ENCODE measurements at regions not wholly inside any gene's neighbourhood (a gene's known extent, or its start where the extent isn't known, plus 50 kb on each side); places are given as distances from the start of the nearest gene placed in this dataset.

DNA sequence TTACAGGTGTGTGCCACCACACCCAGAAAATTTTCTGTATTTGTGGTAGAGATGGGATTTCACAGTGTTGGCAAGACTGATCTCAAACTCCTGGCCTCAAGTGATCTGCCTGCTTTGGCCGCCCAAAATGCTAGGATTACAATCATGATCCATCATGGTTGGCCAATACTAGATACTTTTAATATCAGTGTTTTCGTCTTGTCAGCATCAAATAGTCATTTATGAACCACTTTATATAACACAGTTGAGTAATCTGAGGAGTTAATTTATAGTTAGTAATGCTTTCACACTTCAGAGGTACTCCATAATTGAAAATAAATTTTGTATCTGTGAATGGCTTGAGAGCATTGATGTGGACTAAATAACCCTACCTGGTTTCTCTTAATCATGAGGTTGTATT is 178.6 kb downstream of the TRAM1L1 start:
- Histone ChIP-seq H2AFZ (no peak overlapping the region), H3K27ac (no peak overlapping the region), H3K36me3 (replicated peaks; ENCODE audit: insufficient read depth, low read depth) (no peaks in the 10 kb centered on the region), H3K9me3 (ENCODE audit: low read depth) (no peaks in the 10 kb centered on the region), H3K4me3 (no peak overlapping the region), H3K79me2 (no peaks in the 10 kb centered on the region), H3K9me2 (replicated peaks; ENCODE audit: insufficient read depth) (no peaks in the 10 kb centered on the region), H3K4me1 (ENCODE audit: insufficient read depth) (no peaks in the 10 kb centered on the region), H4K20me1 (ENCODE audit: insufficient read depth, poor library complexity, severe bottlenecking) (no peaks in the 10 kb centered on the region), H3K4me2 (no peak overlapping the region), H3K27me3 (no peaks in the 10 kb centered on the region)
- DNase-seq (ENCODE audit: low spot score), result no peak
- WGBS (ENCODE audit: low lambda C conversion rate, missing lambda C conversion rate), result 78% methylated on average over 2 of the region's 2 CpGs
- TF ChIP-seq EZH2phosphoT487 (IDR thresholded peaks at IDR 0.05; ENCODE audit: low read depth, severe bottlenecking, unreplicated experiment) (no peak), EZH2 (IDR thresholded peaks at IDR 0.05; ENCODE audit: borderline replicate concordance) (no peak)
- TF ChIP-seq, protein P1, sequence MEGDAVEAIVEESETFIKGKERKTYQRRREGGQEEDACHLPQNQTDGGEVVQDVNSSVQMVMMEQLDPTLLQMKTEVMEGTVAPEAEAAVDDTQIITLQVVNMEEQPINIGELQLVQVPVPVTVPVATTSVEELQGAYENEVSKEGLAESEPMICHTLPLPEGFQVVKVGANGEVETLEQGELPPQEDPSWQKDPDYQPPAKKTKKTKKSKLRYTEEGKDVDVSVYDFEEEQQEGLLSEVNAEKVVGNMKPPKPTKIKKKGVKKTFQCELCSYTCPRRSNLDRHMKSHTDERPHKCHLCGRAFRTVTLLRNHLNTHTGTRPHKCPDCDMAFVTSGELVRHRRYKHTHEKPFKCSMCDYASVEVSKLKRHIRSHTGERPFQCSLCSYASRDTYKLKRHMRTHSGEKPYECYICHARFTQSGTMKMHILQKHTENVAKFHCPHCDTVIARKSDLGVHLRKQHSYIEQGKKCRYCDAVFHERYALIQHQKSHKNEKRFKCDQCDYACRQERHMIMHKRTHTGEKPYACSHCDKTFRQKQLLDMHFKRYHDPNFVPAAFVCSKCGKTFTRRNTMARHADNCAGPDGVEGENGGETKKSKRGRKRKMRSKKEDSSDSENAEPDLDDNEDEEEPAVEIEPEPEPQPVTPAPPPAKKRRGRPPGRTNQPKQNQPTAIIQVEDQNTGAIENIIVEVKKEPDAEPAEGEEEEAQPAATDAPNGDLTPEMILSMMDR (IDR thresholded peaks at IDR 0.05; ENCODE audit: poor library complexity), result no peak

DNA sequence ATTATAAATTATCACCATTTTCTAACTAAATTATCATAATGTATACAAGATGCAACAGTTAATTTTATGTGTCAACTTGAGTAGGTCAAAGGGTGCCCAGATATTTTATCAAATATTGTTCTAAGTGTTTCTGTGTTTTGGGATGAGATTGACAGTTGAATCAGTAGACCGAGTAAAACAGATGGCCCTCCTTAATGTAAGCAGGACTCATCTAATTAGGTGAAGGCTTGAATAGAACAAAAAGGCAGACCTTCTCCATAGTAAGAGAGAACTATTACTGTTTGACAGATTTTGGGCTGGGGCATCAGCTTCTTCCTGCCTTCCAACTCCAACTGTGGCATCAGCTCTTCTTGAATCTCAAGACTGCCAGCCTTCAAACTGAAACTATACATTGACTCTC is 185.8 kb downstream of the TRAM1L1 start:
- Histone ChIP-seq H3K36me3 (replicated peaks; ENCODE audit: insufficient read depth, low read depth) (no peaks in the 10 kb centered on the region), H3K9me3 (ENCODE audit: low read depth) (no peaks in the 10 kb centered on the region), H3K4me2 (no peak overlapping the region), H4K20me1 (ENCODE audit: insufficient read depth, poor library complexity, severe bottlenecking) (no peaks in the 10 kb centered on the region), H2AFZ (no peak overlapping the region), H3K27ac (no peak overlapping the region), H3K79me2 (no peaks in the 10 kb centered on the region), H3K9me2 (replicated peaks; ENCODE audit: insufficient read depth) (no peaks in the 10 kb centered on the region), H3K27me3 (no peaks in the 10 kb centered on the region), H3K4me3 (no peak overlapping the region), H3K4me1 (ENCODE audit: insufficient read depth) (no peaks in the 10 kb centered on the region)
- 100% methylated on average over 1 of the region's 1 CpG for WGBS (ENCODE audit: low lambda C conversion rate, missing lambda C conversion rate)
- TF ChIP-seq EZH2phosphoT487 (IDR thresholded peaks at IDR 0.05; ENCODE audit: low read depth, severe bottlenecking, unreplicated experiment) (no peak), EZH2 (IDR thresholded peaks at IDR 0.05; ENCODE audit: borderline replicate concordance) (no peak)
- TF ChIP-seq, protein P1 (IDR thresholded peaks at IDR 0.05; ENCODE audit: poor library complexity), result no peak
- DNase-seq (ENCODE audit: low spot score), result no peak

DNA sequence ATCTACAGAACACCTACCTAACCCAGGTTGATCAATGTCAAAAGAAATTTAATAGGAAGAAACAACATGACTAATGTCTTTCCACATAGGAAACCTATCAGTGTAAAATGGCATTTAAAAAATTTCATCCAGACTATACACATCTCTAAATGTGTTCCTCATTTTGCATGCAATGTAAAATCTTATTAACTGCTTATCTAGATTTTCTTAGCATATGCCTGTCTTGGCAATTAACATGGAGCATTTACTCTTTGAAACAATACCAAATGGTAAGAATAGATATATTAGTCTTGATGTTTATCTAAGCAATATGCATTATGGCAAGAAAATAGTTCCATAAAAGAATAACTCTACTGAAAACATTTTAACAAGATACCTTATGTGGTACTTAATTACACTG is 199.8 kb downstream of the TRAM1L1 start:
- TF ChIP-seq, protein P1 (IDR thresholded peaks at IDR 0.05; ENCODE audit: poor library complexity), result no peak
- no peak for TF ChIP-seq EZH2 (IDR thresholded peaks at IDR 0.05; ENCODE audit: borderline replicate concordance)
- no peak for TF ChIP-seq EZH2phosphoT487 (IDR thresholded peaks at IDR 0.05; ENCODE audit: low read depth, severe bottlenecking, unreplicated experiment)
- H2AFZ ChIP-seq, result no peak overlapping the region
- no peaks in the 10 kb centered on the region for H3K4me1 ChIP-seq (ENCODE audit: insufficient read depth)
- no peak for DNase-seq (ENCODE audit: low spot score)
- no peaks in the 10 kb centered on the region for H4K20me1 ChIP-seq (ENCODE audit: insufficient read depth, poor library complexity, severe bottlenecking)
- no peak overlapping the region for H3K4me3 ChIP-seq
- no peak overlapping the region for H3K4me2 ChIP-seq
- no peaks in the 10 kb centered on the region for H3K27me3 ChIP-seq
- no peaks in the 10 kb centered on the region for H3K9me3 ChIP-seq (ENCODE audit: low read depth)
- no peaks in the 10 kb centered on the region for H3K79me2 ChIP-seq
- no peaks in the 10 kb centered on the region for H3K36me3 ChIP-seq (replicated peaks; ENCODE audit: insufficient read depth, low read depth)
- H3K27ac ChIP-seq, result no peak overlapping the region
- no peaks in the 10 kb centered on the region for H3K9me2 ChIP-seq (replicated peaks; ENCODE audit: insufficient read depth)

DNA sequence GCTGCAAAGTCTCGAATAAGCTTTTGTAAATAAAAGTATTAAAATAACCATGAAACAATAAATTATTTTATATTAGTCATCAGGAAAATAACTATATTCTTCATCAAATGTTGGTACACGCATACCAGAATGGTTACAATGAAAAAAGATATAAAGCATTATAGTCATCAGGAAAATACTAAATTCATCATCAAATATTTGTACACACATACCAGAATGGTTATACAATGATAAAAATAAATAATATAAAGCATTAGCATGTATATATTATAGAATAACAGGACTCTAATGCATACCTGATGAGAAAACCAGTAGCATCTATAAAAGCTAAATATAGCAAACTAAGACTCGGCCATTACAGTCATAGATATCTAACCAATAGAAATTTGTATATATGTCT is 202.9 kb downstream of the TRAM1L1 start:
- no peaks in the 10 kb centered on the region for H3K9me3 ChIP-seq (ENCODE audit: low read depth)
- no peaks in the 10 kb centered on the region for H3K27me3 ChIP-seq
- H3K4me3 ChIP-seq, result no peak overlapping the region
- WGBS (ENCODE audit: low lambda C conversion rate, missing lambda C conversion rate), result 94% methylated on average over 3 of the region's 3 CpGs
- no peak overlapping the region for H3K27ac ChIP-seq
- TF ChIP-seq, protein P1 (IDR thresholded peaks at IDR 0.05; ENCODE audit: poor library complexity), result no peak
- no peak for TF ChIP-seq EZH2phosphoT487 (IDR thresholded peaks at IDR 0.05; ENCODE audit: low read depth, severe bottlenecking, unreplicated experiment)
- no peak for TF ChIP-seq EZH2 (IDR thresholded peaks at IDR 0.05; ENCODE audit: borderline replicate concordance)
- no peaks in the 10 kb centered on the region for H3K4me1 ChIP-seq (ENCODE audit: insufficient read depth)
- H3K9me2 ChIP-seq (replicated peaks; ENCODE audit: insufficient read depth), result no peaks in the 10 kb centered on the region
- no peaks in the 10 kb centered on the region for H3K79me2 ChIP-seq
- no peaks in the 10 kb centered on the region for H3K36me3 ChIP-seq (replicated peaks; ENCODE audit: insufficient read depth, low read depth)
- no peaks in the 10 kb centered on the region for H4K20me1 ChIP-seq (ENCODE audit: insufficient read depth, poor library complexity, severe bottlenecking)
- H3K4me2 ChIP-seq, result no peak overlapping the region
- no peak for DNase-seq (ENCODE audit: low spot score)
- H2AFZ ChIP-seq, result no peak overlapping the region

Data from hepatocyte (in vitro differentiated cells).